Prostate gland (tissue), 2 donors: ENCODE measurements at regions not wholly inside any gene's neighbourhood (a gene's known extent, or its start where the extent isn't known, plus 50 kb on each side); places are given as distances from the start of the nearest gene placed in this dataset.

Source experiments
- POLR2A ChIP-seq: fragments of 450-650 bp; IDR thresholded peaks from one replicate; pipeline ENCODE4 v1.6.1; 2016; ENCODE audit warnings: antibody characterized with exemption, mild to moderate bottlenecking
- POLR2AphosphoS5 ChIP-seq: sonication (generic); formaldehyde crosslinking; IDR thresholded peaks from one replicate; pipeline ENCODE4 v1.6.1; 2017; ENCODE audit warnings: antibody characterized with exemption
- TF ChIP-seq, protein P1 (sequence below), 4 experiments: fragments of 200-600 bp in 2 of 4; fragments of 450-650 bp in 2 of 4; sonication (generic) in 2 of 4; IDR thresholded peaks; 1 replicate in 3 of 4; 2 replicates in 1 of 4; pipeline ENCODE4 v1.5.1; 2016 to 2019; ENCODE audit warnings: antibody characterized with exemption in 4 of 4, mild to moderate bottlenecking in 2 of 4, moderate library complexity in 2 of 4

DNA sequence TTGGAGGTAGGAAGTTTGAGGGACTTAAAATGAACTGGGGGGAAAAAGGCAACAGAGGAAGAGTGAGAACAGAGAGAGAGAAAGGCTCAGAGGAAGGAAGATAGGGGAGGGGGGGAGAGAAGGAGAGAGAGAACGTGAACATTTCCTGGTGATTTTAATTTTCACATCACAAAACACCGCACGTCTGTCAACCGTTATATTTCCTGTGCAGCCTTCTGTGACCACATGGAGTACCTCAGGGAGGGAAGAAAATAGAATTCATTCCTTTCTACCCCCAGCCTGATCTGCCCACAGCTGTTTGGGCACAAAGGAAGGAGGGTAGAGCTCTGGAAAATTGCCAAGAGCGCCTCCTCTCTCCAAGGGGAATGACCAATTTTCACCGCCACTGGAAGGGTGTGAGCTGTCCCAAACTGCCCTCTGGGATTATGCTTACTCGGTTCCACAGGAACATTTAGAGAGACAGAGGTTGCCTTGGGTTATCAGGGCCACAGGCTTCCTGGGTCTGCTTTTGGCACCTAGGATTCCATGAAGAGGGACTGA, 135.7 kb upstream of the MAMLD1 start:
- TF ChIP-seq, protein P1, sequence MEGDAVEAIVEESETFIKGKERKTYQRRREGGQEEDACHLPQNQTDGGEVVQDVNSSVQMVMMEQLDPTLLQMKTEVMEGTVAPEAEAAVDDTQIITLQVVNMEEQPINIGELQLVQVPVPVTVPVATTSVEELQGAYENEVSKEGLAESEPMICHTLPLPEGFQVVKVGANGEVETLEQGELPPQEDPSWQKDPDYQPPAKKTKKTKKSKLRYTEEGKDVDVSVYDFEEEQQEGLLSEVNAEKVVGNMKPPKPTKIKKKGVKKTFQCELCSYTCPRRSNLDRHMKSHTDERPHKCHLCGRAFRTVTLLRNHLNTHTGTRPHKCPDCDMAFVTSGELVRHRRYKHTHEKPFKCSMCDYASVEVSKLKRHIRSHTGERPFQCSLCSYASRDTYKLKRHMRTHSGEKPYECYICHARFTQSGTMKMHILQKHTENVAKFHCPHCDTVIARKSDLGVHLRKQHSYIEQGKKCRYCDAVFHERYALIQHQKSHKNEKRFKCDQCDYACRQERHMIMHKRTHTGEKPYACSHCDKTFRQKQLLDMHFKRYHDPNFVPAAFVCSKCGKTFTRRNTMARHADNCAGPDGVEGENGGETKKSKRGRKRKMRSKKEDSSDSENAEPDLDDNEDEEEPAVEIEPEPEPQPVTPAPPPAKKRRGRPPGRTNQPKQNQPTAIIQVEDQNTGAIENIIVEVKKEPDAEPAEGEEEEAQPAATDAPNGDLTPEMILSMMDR (IDR thresholded peaks at IDR 0.05) = no peak
- TF ChIP-seq POLR2A (no peak), POLR2AphosphoS5 (no peak)
